RPMI8226 (cell line): ENCODE measurements at regions not wholly inside any gene's neighbourhood (a gene's known extent, or its start where the extent isn't known, plus 50 kb on each side); places are given as distances from the start of the nearest gene placed in this dataset.

ENCODE experiments used
- DNase-seq: peaks from one replicate; pipeline ENCODE4 v3.0.0-alpha.2; 2015

DNA sequence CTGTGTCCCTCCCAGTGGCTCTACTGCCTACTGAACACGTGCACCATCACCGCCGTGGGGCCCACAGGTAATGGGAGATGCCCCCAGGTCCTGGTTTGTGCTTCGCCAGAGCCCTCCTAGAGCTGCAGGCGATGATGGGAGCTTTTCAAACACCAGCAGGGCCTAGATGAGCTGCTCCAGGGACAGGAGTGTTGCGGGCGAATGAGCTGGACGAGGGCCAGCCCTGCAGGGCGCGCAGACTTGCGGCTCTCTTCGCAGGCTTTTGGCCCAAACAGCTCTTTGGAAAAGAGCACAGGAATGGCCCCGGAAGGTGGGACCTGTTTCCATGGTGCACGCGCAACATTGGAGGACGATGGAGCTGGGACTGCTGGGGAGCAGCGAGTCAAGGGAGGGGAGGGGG is 409.3 kb upstream of the SULF2 start:
- no peak for DNase-seq

DNA sequence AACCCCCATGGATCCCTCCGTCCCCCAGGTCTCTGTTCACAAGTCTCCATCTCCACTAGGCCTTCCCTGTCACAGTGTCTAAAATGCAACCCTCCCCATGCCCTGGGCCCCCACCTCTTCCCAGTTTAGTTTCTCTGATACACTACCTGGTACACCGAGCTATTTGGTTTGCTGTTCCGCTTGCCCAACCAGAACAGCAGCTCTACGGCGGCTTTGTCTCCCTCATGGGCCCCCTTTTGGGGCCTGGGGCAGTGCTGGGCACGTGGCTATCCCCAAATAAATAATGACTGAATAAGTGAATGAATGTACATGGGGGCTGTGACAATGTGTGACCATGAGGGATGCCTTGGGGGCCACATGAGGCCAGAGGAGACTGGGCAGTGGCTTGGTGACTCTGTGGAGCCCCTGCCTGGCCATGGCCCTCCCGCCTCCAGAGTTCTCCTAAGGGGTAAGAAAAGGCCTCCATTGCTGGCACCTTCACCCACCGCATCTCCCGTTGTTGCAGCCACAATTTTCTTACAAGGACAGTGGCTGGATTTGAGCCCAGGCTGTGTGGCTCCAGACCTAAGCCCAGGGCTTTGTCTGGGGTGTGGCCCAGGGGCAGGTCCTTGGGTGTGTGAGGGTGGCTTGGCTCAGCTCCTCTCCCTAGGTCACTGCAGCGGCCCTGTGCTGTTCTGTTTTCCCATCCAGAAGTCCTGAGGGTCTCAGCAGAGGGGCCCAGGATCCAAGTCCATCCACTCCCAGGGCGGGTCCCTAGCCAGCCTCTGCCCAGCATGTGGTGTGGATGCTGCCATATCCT is 408.5 kb upstream of the SULF2 start:
- DNase-seq, result no peak

- no peak for DNase-seq
Observed at GRCh38 chr20:48192109-48192508, 406.8 kb upstream of the SULF2 start.

DNA sequence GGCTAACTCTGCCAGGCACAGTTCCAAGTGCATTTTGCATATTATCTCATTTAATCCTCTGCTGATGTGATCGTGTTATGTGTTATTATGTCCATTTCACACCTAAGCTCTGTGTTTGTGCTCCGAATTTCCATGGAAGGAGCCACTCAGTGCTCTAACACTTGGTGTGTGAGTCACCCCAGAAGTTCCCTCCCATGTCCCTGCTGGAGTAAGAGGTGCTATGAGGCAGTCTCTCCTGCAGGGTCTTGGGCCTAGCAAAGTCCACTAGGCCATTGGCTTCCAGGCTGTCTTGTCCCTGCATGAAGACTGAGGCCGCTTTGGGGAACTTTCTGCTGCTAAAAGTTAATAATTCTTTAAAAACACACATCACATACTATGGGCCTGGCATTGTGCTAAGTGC is 405.9 kb upstream of the SULF2 start:
- DNase-seq, result no peak

- DNase-seq, result no peak
Observed at GRCh38 chr20:48190757-48191156, 405.5 kb upstream of the SULF2 start.

GRCh38 chr20:48189181-48189580 is 403.9 kb upstream of the SULF2 start:
- peak; percentile 27 for DNase-seq

DNA sequence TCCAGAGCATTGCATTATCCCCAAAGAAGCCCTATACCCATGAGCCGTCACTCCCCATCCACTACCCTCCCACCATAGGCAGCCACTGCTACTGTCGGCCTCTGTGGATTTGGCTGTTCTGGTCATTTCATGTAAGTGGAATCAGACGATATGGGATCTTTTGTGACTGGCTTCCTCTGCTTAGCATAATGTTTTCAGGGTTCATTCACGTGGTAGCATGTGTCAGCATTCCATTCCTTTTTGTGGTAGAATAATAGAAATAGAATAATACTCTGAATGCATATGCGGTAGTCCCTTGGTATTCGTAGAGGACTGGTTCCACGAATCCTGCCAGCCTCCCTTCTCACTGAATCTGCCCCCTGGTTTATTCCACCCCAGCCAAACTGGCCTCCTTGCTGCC is 402.6 kb upstream of the SULF2 start:
- no peak for DNase-seq

DNA sequence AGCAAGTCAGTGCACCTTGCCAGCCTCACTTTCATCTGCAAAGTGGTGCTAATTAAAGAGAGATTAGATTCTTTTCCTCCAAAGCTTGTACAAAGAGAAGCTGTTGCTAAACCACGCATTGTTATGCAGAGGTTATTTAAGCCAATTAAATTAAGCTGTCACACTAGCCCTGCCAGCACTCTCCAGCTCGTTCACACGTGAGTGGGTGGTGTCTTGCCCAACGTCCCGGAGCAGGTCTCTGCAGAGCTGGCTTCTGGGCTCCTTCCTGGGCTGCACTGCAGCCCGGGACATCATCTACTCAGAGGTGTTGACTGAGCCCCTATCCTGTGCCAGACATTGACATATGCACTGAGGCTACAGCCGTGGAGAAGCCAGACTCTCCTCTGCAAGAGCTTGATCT is 401.6 kb upstream of the SULF2 start:
- no peak for DNase-seq

- no peak for DNase-seq
Observed at GRCh38 chr20:48186447-48186846, 401.2 kb upstream of the SULF2 start.

GRCh38 chr20:48184229-48184628 is 398.9 kb upstream of the SULF2 start:
- DNase-seq, result no peak

DNA sequence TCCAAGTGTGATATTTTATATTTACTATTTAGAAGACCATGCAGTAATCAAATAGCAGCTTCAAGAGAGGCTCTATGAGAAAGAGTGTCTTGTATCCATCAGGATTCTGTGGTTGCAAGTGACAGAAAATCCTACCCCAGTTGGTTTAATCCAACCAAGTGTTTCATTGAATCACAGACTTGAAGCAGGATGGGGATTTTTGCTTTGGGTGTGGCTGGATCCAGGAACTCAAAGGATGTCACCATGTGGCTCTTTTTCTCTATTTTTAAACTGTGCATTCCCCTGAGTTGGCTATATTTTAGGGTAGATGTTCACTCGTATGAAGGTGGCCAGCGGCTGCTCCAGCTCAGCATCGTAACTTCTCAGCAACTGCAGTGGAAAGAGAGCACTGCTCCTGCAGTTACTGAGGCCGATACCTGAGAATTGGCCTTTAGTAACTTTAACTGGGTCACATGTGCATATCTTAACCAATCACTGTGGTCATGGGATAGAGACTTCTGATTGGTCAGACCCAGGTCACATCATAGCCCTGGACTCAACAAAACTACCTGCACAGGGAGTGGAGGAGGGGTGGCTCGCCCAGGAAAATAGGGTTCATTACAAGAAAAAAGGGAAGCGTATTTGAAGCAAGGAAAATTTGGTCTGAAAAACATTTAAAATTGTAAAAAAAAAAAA is 396.1 kb upstream of the SULF2 start:
- no peak for DNase-seq

DNA sequence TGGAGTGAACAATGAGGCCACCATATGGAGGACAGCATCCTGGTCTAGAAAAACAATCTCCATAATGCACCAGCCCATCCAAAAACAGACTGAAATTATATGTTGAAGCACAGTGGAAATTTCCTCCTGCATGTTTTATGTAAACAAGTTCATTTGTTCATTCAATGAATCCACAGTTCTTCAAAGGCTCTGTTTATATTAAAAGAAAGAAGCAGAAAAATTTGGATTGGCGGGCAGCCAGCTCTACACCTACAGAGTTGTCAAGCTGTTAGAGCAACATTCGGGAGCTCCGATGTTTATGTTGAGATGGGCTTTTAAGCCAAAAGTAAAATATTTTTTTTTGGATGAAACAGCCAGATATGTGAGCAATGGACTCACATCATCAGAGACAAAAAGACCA is 395.3 kb upstream of the SULF2 start:
- no peak for DNase-seq

- DNase-seq, result no peak
Observed at GRCh38 chr20:48180024-48180423, 394.7 kb upstream of the SULF2 start.

- DNase-seq, result no peak
Observed at GRCh38 chr20:48178633-48179032, 393.4 kb upstream of the SULF2 start.

- DNase-seq, result no peak
Observed at GRCh38 chr20:48177058-48177457, 391.8 kb upstream of the SULF2 start.

DNA sequence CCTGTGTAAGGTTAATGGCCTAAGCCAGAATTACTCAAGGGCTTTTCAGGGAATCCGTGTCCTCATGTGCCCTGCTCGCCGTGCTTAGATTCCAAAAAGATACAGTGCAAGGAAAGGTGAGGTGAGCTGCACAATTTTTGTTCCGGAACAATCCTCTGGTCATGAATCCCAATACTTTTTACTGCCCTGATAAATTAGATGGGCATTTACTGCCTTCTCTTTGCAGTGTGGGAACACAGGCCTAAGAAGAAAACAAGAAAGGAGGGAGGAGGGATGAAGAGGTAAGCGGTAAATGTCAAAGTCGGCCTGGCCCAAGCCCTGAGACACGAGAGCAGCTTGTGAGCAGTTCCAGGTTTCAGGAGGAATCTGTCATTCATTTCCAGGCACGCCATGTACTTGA is 390.9 kb upstream of the SULF2 start:
- no peak for DNase-seq

- no peak for DNase-seq
Observed at GRCh38 chr20:48175261-48175660, 390.0 kb upstream of the SULF2 start.

GRCh38 chr20:48172357-48172702 is 387.0 kb upstream of the SULF2 start:
- DNase-seq, result no peak

- no peak for DNase-seq
Observed at GRCh38 chr20:48171626-48172356, 386.5 kb upstream of the SULF2 start.

- no peak for DNase-seq
Observed at GRCh38 chr20:48171071-48171470, 385.8 kb upstream of the SULF2 start.

GRCh38 chr20:48170625-48171024 is 385.3 kb upstream of the SULF2 start:
- no peak for DNase-seq

DNA sequence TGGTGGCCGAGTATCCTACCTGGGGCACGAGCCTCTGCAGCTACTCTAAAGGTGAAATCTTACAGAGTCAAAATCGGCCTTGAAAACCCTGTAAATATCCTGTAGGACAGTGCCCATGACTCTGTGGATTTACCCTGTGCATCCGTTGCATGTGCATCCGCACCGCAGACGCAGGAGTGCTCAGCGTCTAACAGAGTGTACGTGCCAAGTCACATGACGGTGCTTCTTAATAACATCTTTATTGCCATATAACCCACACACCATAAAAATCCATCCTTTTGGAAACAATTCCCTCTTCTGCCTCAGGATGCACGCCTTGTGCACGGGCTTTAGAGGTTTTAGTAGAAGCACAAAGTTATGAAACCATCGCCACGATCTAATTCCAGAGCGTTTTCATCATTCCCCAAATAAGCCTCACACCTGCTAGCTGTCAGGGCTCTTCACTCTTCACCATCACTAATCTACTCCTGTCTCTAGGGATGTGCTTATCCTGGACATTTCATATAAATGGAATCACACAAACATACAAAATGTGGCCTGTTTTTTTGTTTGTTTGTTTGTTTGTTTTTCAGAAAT is 384.5 kb upstream of the SULF2 start:
- DNase-seq, result no peak

- no peak for DNase-seq
Observed at GRCh38 chr20:48166082-48166835, 381.0 kb upstream of the SULF2 start.
